Gastroesophageal sphincter (tissue), 3 donors: ENCODE measurements at regions not wholly inside any gene's neighbourhood (a gene's known extent, or its start where the extent isn't known, plus 50 kb on each side); places are given as distances from the start of the nearest gene placed in this dataset.

Experiments
- POLR2AphosphoS5 ChIP-seq: sonication (generic); formaldehyde crosslinking; IDR thresholded peaks from one replicate; pipeline ENCODE4 v1.6.1; 2017; ENCODE audit warnings: antibody characterized with exemption
- TF ChIP-seq, protein P1 (sequence below), 4 experiments: fragments of 200-600 bp in 2 of 4; fragments of 450-650 bp in 2 of 4; sonication (generic) in 1 of 4; IDR thresholded peaks; one replicate each; pipeline ENCODE4 v1.5.1; 2017 to 2019; ENCODE audit warnings: antibody characterized with exemption in 4 of 4, mild to moderate bottlenecking in 2 of 4, moderate library complexity in 2 of 4

DNA sequence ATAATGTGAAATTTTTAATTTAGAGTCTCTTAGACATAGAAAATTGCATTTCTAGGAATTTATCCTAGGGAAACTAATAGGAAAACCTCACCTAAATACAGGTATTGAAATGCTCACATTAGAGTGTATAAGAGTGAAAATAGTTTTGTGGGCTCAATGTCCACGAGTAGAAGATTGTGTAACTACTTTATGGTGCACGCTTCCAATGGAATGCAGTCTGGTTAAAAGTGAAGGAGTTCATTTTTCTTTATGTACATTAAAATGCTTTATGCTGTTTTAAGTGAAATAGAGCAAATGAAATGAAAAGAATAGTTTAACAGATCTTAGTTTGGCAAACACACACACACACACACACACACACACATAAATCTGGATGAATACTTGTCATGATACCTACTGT lies 278.2 kb downstream of the USP25 start:
- no peak for TF ChIP-seq POLR2AphosphoS5
- TF ChIP-seq, protein P1, sequence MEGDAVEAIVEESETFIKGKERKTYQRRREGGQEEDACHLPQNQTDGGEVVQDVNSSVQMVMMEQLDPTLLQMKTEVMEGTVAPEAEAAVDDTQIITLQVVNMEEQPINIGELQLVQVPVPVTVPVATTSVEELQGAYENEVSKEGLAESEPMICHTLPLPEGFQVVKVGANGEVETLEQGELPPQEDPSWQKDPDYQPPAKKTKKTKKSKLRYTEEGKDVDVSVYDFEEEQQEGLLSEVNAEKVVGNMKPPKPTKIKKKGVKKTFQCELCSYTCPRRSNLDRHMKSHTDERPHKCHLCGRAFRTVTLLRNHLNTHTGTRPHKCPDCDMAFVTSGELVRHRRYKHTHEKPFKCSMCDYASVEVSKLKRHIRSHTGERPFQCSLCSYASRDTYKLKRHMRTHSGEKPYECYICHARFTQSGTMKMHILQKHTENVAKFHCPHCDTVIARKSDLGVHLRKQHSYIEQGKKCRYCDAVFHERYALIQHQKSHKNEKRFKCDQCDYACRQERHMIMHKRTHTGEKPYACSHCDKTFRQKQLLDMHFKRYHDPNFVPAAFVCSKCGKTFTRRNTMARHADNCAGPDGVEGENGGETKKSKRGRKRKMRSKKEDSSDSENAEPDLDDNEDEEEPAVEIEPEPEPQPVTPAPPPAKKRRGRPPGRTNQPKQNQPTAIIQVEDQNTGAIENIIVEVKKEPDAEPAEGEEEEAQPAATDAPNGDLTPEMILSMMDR (IDR thresholded peaks at IDR 0.05) = no peak
